Endodermal cell (in vitro differentiated cells): ENCODE measurements at regions not wholly inside any gene's neighbourhood (a gene's known extent, or its start where the extent isn't known, plus 50 kb on each side); places are given as distances from the start of the nearest gene placed in this dataset.

Source experiments
- DNase-seq: peaks from one replicate; pipeline ENCODE4 v3.0.0-alpha.2; 2017
- H3K27ac ChIP-seq: 2 replicates; pipeline ENCODE4 v1.5.1; 2013; ENCODE audit warnings: mild to moderate bottlenecking, low read depth, low read length, moderate library complexity
- H3K27me3 ChIP-seq: 2 replicates; pipeline ENCODE4 v1.6.1; 2013; ENCODE audit warnings: mild to moderate bottlenecking, low read length, moderate library complexity; ENCODE audit not compliant: insufficient read depth, control insufficient read depth, poor library complexity, severe bottlenecking
- H3K36me3 ChIP-seq: 2 replicates; pipeline ENCODE4 v1.7.0; 2013; ENCODE audit warnings: mild to moderate bottlenecking, low read length, moderate library complexity; ENCODE audit not compliant: control insufficient read depth, insufficient read depth
- H3K4me1 ChIP-seq: one replicate; pipeline ENCODE4 v1.7.0; 2013; ENCODE audit warnings: low read length; ENCODE audit not compliant: control insufficient read depth, insufficient read depth
- H3K4me3 ChIP-seq: 2 replicates; pipeline ENCODE4 v1.5.1; 2013; ENCODE audit warnings: mild to moderate bottlenecking, low read length, moderate library complexity
- H3K9ac ChIP-seq: 2 replicates; pipeline ENCODE4 v1.6.1; 2013; ENCODE audit warnings: mild to moderate bottlenecking, low read length, moderate library complexity; ENCODE audit not compliant: poor library complexity, severe bottlenecking; ENCODE audit errors: extremely low read depth
- H3K9me3 ChIP-seq: 2 replicates; pipeline ENCODE4 v1.6.1; 2013; ENCODE audit warnings: mild to moderate bottlenecking, low read length, moderate library complexity; ENCODE audit not compliant: control insufficient read depth
- H3K27ac Mint-ChIP-seq: 2 replicates; pipeline ENCODE4 v1.8.0; 2020; ENCODE audit warnings: mixed read lengths
- H3K27me3 Mint-ChIP-seq: 2 replicates; pipeline ENCODE4 v1.8.0; 2021; ENCODE audit warnings: mild to moderate bottlenecking, mixed read lengths; ENCODE audit not compliant: insufficient read depth
- H3K36me3 Mint-ChIP-seq: 2 replicates; pipeline ENCODE4 v1.8.0; 2020; ENCODE audit warnings: low read depth, mixed read lengths
- H3K4me1 Mint-ChIP-seq: 2 replicates; pipeline ENCODE4 v1.8.0; 2020; ENCODE audit warnings: mixed read lengths
- H3K4me3 Mint-ChIP-seq: 2 replicates; pipeline ENCODE4 v1.8.0; 2020; ENCODE audit warnings: mild to moderate bottlenecking, moderate library complexity, mixed read lengths
- H3K9me3 Mint-ChIP-seq: 2 replicates; pipeline ENCODE4 v1.8.0; 2020; ENCODE audit warnings: mild to moderate bottlenecking, mixed read lengths
- WGBS, 2 experiments: methylation state at CpG; one replicate each; pipeline versions ENCODE4 v1.1.5 to v1.1.7; 2013; ENCODE audit warnings: missing lambda C conversion rate in 2 of 2, mixed read lengths in 1 of 2; ENCODE audit not compliant: insufficient coverage in 1 of 2, insufficient read length in 1 of 2; 5-methylcytosine and 5-hydroxymethylcytosine counted together
- TF ChIP-seq, protein P1 (sequence below): fragments of 200-600 bp; sonication (generic); conservative IDR thresholded peaks from 2 replicates; pipeline ENCODE4 v1.5.0; 2021; ENCODE audit warnings: antibody characterized with exemption, mild to moderate bottlenecking

DNA sequence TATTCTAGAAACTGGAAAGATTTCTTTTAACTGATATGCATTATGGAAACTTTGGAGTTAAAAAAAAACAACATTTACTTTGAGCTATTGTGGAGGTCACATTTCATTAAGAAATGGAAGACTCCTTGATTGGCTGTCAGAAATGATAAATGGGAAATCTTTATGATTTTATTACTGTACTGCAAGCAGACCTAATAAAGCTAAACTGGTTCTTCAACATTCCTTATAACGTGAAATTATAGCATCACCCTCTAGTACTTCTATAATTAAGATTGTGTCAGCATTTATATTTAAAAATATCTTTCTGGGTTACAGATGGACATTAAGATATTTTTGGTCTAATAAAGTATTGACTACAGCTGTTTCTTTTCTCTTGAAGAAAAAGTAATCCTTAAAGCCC is 213.8 kb upstream of the PACRGL start:
- H3K4me1 ChIP-seq = no peaks in the 10 kb centered on the region
- Mint-ChIP-seq H3K27ac (no peak overlapping the region), H3K36me3 (no peaks in the 10 kb centered on the region), H3K27me3 (no peaks in the 10 kb centered on the region), H3K4me3 (no peak overlapping the region), H3K4me1 (no peaks in the 10 kb centered on the region), H3K9me3 (no peaks in the 10 kb centered on the region)
- no peak for DNase-seq
- no peak overlapping the region for H3K4me3 ChIP-seq
- no peaks in the 10 kb centered on the region for H3K36me3 ChIP-seq
- TF ChIP-seq, protein P1, sequence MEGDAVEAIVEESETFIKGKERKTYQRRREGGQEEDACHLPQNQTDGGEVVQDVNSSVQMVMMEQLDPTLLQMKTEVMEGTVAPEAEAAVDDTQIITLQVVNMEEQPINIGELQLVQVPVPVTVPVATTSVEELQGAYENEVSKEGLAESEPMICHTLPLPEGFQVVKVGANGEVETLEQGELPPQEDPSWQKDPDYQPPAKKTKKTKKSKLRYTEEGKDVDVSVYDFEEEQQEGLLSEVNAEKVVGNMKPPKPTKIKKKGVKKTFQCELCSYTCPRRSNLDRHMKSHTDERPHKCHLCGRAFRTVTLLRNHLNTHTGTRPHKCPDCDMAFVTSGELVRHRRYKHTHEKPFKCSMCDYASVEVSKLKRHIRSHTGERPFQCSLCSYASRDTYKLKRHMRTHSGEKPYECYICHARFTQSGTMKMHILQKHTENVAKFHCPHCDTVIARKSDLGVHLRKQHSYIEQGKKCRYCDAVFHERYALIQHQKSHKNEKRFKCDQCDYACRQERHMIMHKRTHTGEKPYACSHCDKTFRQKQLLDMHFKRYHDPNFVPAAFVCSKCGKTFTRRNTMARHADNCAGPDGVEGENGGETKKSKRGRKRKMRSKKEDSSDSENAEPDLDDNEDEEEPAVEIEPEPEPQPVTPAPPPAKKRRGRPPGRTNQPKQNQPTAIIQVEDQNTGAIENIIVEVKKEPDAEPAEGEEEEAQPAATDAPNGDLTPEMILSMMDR = no peak
- H3K9me3 ChIP-seq = no peaks in the 10 kb centered on the region
- H3K27me3 ChIP-seq = no peaks in the 10 kb centered on the region
- WGBS, 2 experiments = no CpG with 5 or more reads among the region's 1 CpG
- no peak overlapping the region for H3K9ac ChIP-seq
- no peak overlapping the region for H3K27ac ChIP-seq

GRCh38 chr4:20487446-20487845 is 212.8 kb upstream of the PACRGL start:
- Mint-ChIP-seq H3K27me3 (no peaks in the 10 kb centered on the region), H3K4me3 (no peak overlapping the region), H3K9me3 (no peaks in the 10 kb centered on the region), H3K4me1 (no peaks in the 10 kb centered on the region), H3K36me3 (no peaks in the 10 kb centered on the region), H3K27ac (no peak overlapping the region)
- H3K9me3 ChIP-seq = no peaks in the 10 kb centered on the region
- H3K36me3 ChIP-seq = no peaks in the 10 kb centered on the region
- WGBS, 2 experiments = 84 to 100% methylated on average over 3 to 4 of the region's 4 CpGs
- H3K4me3 ChIP-seq = no peak overlapping the region
- no peak overlapping the region for H3K27ac ChIP-seq
- H3K9ac ChIP-seq = no peak overlapping the region
- TF ChIP-seq, protein P1 = no peak
- no peaks in the 10 kb centered on the region for H3K4me1 ChIP-seq
- DNase-seq = no peak
- no peaks in the 10 kb centered on the region for H3K27me3 ChIP-seq

DNA sequence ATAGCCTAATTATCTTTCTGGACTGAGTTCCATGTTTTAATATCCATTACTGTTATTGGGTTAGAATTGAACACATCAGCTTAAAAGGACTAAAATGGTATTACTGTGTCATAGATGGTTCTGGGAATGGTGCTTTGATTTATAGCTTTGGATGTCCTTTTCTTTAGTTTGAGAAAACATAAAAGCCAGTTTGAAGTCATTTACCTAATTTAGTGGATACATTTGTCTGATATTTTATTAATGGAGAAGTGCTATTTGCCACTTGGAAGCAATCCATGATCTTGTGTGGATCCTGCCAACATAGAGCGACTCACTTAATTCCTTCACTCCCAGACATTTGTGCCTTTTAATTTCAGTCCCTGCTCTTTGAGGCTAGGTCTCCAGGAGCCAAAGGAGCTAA is 212.4 kb upstream of the PACRGL start:
- no peaks in the 10 kb centered on the region for H3K4me1 Mint-ChIP-seq
- no peaks in the 10 kb centered on the region for H3K36me3 Mint-ChIP-seq
- no peaks in the 10 kb centered on the region for H3K9me3 ChIP-seq
- H3K9ac ChIP-seq = no peak overlapping the region
- TF ChIP-seq, protein P1 = no peak
- H3K27me3 Mint-ChIP-seq = no peaks in the 10 kb centered on the region
- H3K4me3 Mint-ChIP-seq = no peak overlapping the region
- no peaks in the 10 kb centered on the region for H3K27me3 ChIP-seq
- DNase-seq = no peak
- H3K27ac Mint-ChIP-seq = no peak overlapping the region
- no peaks in the 10 kb centered on the region for H3K4me1 ChIP-seq
- no peak overlapping the region for H3K27ac ChIP-seq
- WGBS, 2 experiments = 100% methylated on average over 1 of the region's 1 CpG; no CpG with 5 or more reads in 1 of the 2 experiments
- H3K4me3 ChIP-seq = no peak overlapping the region
- H3K9me3 Mint-ChIP-seq = no peaks in the 10 kb centered on the region
- no peaks in the 10 kb centered on the region for H3K36me3 ChIP-seq
